Activated naive CD8-positive, alpha-beta T cell treated with anti-CD3 and anti-CD28 coated beads, Interleukin-2, amount 50 U/mL, for 24 hours (primary cell): ENCODE measurements at regions not wholly inside any gene's neighbourhood (a gene's known extent, or its start where the extent isn't known, plus 50 kb on each side); places are given as distances from the start of the nearest gene placed in this dataset.

ENCODE experiments used
- ATAC-seq: fragments of 150-1000 bp; cut with Tn5 transposase; one replicate; pipeline ENCODE4 v1.10.0; 2021
- DNase-seq: peaks from one replicate; pipeline ENCODE4 v3.0.0; 2021
- H3K27ac Mint-ChIP-seq: one replicate; pipeline ENCODE4 v1.8.0; 2021; ENCODE audit warnings: mild to moderate bottlenecking, mixed read lengths
- H3K27me3 Mint-ChIP-seq: one replicate; pipeline ENCODE4 v1.8.0; 2021; ENCODE audit warnings: mixed read lengths
- H3K36me3 Mint-ChIP-seq: one replicate; pipeline ENCODE4 v1.8.0; 2021; ENCODE audit warnings: low read depth, mixed read lengths
- H3K4me1 Mint-ChIP-seq: one replicate; pipeline ENCODE4 v1.8.0; 2021; ENCODE audit warnings: mixed read lengths
- H3K4me3 Mint-ChIP-seq: one replicate; pipeline ENCODE4 v1.8.0; 2021; ENCODE audit warnings: mild to moderate bottlenecking, moderate library complexity, mixed read lengths
- H3K9me3 Mint-ChIP-seq: one replicate; pipeline ENCODE4 v1.8.0; 2021; ENCODE audit warnings: mixed read lengths

DNA sequence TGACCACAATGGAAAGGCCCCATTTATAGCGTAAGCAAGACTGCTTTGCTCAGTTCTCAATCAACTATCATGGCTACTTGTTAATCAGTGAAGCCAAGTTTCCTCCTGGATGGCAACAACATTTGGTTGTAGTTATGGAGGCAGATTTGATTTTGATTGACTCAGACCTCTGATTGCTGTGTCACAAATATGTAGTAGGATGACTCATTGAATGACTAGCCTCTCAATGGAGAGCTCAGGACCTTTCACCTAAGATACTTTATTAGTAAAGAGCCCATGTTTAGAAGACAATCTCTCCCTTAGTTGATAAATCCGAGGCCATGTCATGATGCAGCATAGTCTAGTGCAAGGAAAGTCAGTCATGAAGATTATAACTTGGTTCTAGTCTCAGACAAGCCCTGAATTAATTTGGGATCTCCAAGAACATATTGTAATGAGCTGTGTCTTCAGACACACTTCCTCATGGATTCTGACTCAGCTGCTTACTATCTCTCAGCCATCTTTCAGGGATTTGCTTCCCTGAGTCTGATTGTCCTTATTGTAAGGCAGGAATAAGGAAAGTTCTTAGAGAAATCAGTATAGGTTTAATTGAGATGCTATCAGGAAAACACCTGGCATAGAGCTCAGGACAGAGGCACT lies 397.4 kb upstream of the TMCO5A start:
- peaks cover 13% of the 10 kb centered on the region for H3K9me3 Mint-ChIP-seq
- H3K27me3 Mint-ChIP-seq, result no peaks in the 10 kb centered on the region
- DNase-seq (no peak), ATAC-seq (no peak)
- H3K4me1 Mint-ChIP-seq, result no peaks in the 10 kb centered on the region
- H3K27ac Mint-ChIP-seq, result no peak overlapping the region
- no peak overlapping the region for H3K4me3 Mint-ChIP-seq
- H3K36me3 Mint-ChIP-seq, result no peaks in the 10 kb centered on the region

DNA sequence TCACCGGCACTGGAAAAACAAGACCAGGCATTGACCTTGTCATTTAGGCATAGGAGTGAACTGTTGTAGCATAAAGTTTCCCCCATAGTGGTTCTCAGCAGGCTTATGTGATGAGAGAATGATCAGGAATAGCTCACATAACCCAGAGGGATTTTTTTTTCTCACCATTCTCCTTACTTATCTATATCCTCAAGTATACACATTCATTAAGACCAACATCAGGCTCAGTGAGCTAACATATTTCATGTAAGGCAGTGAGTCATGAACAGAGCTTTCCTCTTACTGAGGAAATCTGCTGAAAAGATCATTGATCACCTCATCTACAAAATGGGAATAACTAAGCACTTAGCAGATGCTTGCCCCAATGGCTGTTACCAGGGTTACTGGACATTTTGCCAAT lies 396.6 kb upstream of the TMCO5A start:
- peaks cover 18% of the 10 kb centered on the region for H3K9me3 Mint-ChIP-seq

GRCh38 chr15:37548116-37548515 lies 386.3 kb upstream of the TMCO5A start:
- Mint-ChIP-seq H3K27ac (no peak overlapping the region), H3K9me3 (no peaks in the 10 kb centered on the region), H3K4me3 (no peak overlapping the region), H3K27me3 (no peaks in the 10 kb centered on the region), H3K4me1 (no peaks in the 10 kb centered on the region), H3K36me3 (no peaks in the 10 kb centered on the region)
- DNase-seq (no peak), ATAC-seq (no peak)

More for the DNA sequence above, 396.6 kb upstream of the TMCO5A start:
- Mint-ChIP-seq H3K4me1 (no peaks in the 10 kb centered on the region), H3K27me3 (no peaks in the 10 kb centered on the region), H3K36me3 (no peaks in the 10 kb centered on the region), H3K4me3 (no peak overlapping the region), H3K27ac (no peak overlapping the region)
- ATAC-seq (no peak), DNase-seq (no peak)

- DNase-seq, result no peak
- Mint-ChIP-seq H3K4me1 (no peaks in the 10 kb centered on the region), H3K27ac (no peak overlapping the region), H3K36me3 (no peaks in the 10 kb centered on the region), H3K9me3 (peaks cover 8% of the 10 kb centered on the region), H3K4me3 (no peak overlapping the region), H3K27me3 (no peaks in the 10 kb centered on the region)
- ATAC-seq, result no peak
Observed at GRCh38 chr15:37550360-37551024, 383.9 kb upstream of the TMCO5A start.

- no peak overlapping the region for H3K4me3 Mint-ChIP-seq
- DNase-seq (no peak), ATAC-seq (no peak)
- peaks cover 5% of the 10 kb centered on the region for H3K9me3 Mint-ChIP-seq
- no peak overlapping the region for H3K27ac Mint-ChIP-seq
- H3K4me1 Mint-ChIP-seq, result no peaks in the 10 kb centered on the region
- H3K36me3 Mint-ChIP-seq, result no peaks in the 10 kb centered on the region
- no peaks in the 10 kb centered on the region for H3K27me3 Mint-ChIP-seq
Observed at GRCh38 chr15:37572401-37572800, 362.0 kb upstream of the TMCO5A start.

DNA sequence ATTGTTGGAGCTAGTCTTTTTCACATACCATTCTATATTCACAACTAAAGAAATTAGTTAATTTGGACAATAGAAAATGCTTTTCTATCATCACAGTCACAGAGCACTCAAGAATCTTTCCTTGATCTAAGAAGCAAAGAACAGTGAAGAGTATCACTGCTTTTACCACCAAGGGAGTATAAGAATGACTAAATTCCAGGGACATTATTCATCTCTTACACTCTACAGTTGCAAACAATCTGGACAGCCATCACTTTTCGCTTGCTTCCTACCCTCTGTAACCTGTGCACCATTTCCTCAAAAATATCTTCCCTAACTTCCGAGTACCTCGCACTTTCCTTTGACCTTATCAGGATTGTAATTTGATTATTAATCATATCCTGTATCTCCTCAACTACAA lies 359.5 kb upstream of the TMCO5A start:
- DNase-seq, result no peak
- Mint-ChIP-seq H3K36me3 (no peaks in the 10 kb centered on the region), H3K4me3 (no peak overlapping the region), H3K27me3 (no peaks in the 10 kb centered on the region), H3K4me1 (no peaks in the 10 kb centered on the region), H3K27ac (no peak overlapping the region), H3K9me3 (no peaks in the 10 kb centered on the region)
- no peak for ATAC-seq

DNA sequence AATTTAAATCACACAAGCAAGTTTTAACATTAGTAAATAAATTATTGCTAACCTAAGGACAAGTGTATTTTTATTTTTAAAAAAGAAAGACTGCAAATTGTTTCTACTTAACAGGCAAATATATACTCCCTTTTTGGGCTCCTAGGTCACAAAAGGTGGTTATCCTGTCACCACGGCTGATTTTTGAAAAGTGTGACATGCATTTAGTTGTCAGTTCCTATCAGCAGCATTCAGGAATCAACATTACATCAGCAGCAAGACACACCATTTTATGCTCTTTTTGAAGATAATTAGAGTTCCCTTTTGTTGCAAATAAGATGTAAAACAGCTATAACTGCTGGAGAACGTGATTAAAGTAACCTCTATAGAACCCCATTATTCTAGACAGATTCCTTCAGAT lies 357.5 kb upstream of the TMCO5A start:
- Mint-ChIP-seq H3K27ac (no peak overlapping the region), H3K36me3 (no peaks in the 10 kb centered on the region), H3K4me3 (no peak overlapping the region), H3K9me3 (no peaks in the 10 kb centered on the region), H3K4me1 (no peaks in the 10 kb centered on the region), H3K27me3 (no peaks in the 10 kb centered on the region)
- DNase-seq (no peak), ATAC-seq (no peak)

- no peak overlapping the region for H3K27ac Mint-ChIP-seq
- no peak for ATAC-seq
- H3K4me1 Mint-ChIP-seq, result no peaks in the 10 kb centered on the region
Observed at GRCh38 chr15:37581866-37582532, 352.4 kb upstream of the TMCO5A start.

DNA sequence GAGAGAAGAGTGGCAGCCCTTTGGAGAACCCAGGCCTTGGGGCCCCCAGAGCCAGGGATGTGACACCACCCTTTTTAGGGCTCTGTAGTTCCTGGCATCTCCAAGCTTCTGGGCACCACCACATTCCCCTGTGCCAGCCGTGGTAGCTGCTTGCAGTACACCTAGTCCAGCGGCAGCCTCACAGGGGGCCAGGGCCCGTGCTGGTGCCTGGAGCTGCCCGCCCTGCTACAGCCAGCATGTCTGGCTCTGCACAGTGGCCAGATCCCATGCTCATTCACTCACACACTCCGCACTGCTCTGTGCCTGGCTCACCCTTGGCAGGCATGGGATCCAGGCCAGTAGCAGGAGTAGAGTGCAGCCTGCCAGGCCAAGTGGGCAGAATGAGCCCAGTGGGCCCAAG lies 351.6 kb upstream of the TMCO5A start:
- DNase-seq, result no peak
- H3K4me3 Mint-ChIP-seq, result no peak overlapping the region
- H3K27ac Mint-ChIP-seq, result no peak overlapping the region
- no peak for ATAC-seq
- H3K27me3 Mint-ChIP-seq, result no peaks in the 10 kb centered on the region
- peaks cover 4% of the 10 kb centered on the region for H3K9me3 Mint-ChIP-seq
- H3K36me3 Mint-ChIP-seq, result no peaks in the 10 kb centered on the region
- no peaks in the 10 kb centered on the region for H3K4me1 Mint-ChIP-seq

More at GRCh38 chr15:37581866-37582532, 352.4 kb upstream of the TMCO5A start:
- Mint-ChIP-seq H3K4me3 (no peak overlapping the region), H3K9me3 (peaks cover 4% of the 10 kb centered on the region), H3K27me3 (no peaks in the 10 kb centered on the region), H3K36me3 (no peaks in the 10 kb centered on the region)
- DNase-seq, result no peak

- no peaks in the 10 kb centered on the region for H3K36me3 Mint-ChIP-seq
Observed at GRCh38 chr15:37586011-37586583, 348.3 kb upstream of the TMCO5A start.

GRCh38 chr15:37586976-37587375 lies 347.5 kb upstream of the TMCO5A start:
- Mint-ChIP-seq H3K9me3 (peaks cover 4% of the 10 kb centered on the region), H3K27ac (no peak overlapping the region), H3K4me1 (no peaks in the 10 kb centered on the region), H3K4me3 (no peak overlapping the region), H3K27me3 (no peaks in the 10 kb centered on the region), H3K36me3 (no peaks in the 10 kb centered on the region)
- DNase-seq (no peak), ATAC-seq (no peak)

More at GRCh38 chr15:37586011-37586583, 348.3 kb upstream of the TMCO5A start:
- Mint-ChIP-seq H3K27me3 (no peaks in the 10 kb centered on the region), H3K4me1 (no peaks in the 10 kb centered on the region), H3K4me3 (no peak overlapping the region), H3K9me3 (peaks cover 4% of the 10 kb centered on the region), H3K27ac (no peak overlapping the region)
- ATAC-seq (no peak), DNase-seq (no peak)

DNA sequence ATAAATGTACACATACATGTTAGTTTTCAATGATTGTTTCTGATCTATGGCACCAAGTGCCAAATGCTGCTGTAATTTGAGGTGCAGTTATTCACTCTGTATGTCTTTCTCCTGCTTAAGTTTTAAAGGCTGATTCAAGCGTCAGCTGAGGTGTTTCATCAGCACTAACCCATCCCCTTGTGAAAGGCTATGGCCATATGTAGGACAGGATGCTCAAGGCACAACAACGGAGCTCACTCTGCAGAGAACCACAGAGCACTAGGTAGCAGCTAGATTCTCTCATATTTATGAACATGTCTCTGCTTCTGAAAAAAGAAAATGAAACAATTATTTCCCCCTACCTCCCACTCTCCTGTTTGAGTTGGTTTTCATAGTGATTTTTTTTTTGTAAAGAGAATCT lies 340.0 kb upstream of the TMCO5A start:
- DNase-seq (no peak), ATAC-seq (no peak)
- H3K27ac Mint-ChIP-seq, result no peak overlapping the region
- no peak overlapping the region for H3K4me3 Mint-ChIP-seq
- H3K4me1 Mint-ChIP-seq, result no peaks in the 10 kb centered on the region
- H3K9me3 Mint-ChIP-seq, result no peaks in the 10 kb centered on the region
- H3K36me3 Mint-ChIP-seq, result no peaks in the 10 kb centered on the region
- H3K27me3 Mint-ChIP-seq, result no peaks in the 10 kb centered on the region

GRCh38 chr15:37595426-37595970 lies 338.9 kb upstream of the TMCO5A start:
- H3K4me3 Mint-ChIP-seq, result no peak overlapping the region
- no peaks in the 10 kb centered on the region for H3K27me3 Mint-ChIP-seq
- no peak for ATAC-seq
- H3K27ac Mint-ChIP-seq, result no peak overlapping the region
- no peak for DNase-seq
- no peaks in the 10 kb centered on the region for H3K4me1 Mint-ChIP-seq
- H3K9me3 Mint-ChIP-seq, result no peaks in the 10 kb centered on the region
- no peaks in the 10 kb centered on the region for H3K36me3 Mint-ChIP-seq

DNA sequence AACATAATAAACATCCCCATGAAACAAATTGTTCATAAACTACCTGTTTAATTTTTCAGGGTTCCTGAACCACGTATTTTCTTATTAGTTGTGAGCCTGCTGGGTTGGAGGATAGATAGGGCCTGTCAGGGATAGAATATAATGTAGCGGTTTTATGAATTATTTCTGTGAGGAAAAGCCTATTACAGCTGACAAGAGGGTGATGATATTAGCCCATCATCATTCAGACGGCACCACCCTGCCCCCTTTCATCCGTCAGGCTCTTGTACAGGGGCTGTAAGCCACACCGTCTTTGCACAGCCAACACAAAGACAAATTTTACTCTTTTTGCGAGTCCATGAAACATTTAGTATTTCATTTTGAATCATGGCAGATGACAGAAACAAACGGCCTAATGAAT lies 335.3 kb upstream of the TMCO5A start:
- H3K9me3 Mint-ChIP-seq, result no peaks in the 10 kb centered on the region
- no peak overlapping the region for H3K27ac Mint-ChIP-seq
- ATAC-seq, result no peak
- DNase-seq, result no peak
- H3K36me3 Mint-ChIP-seq, result no peaks in the 10 kb centered on the region
- H3K27me3 Mint-ChIP-seq, result no peaks in the 10 kb centered on the region
- H3K4me1 Mint-ChIP-seq, result no peaks in the 10 kb centered on the region
- no peak overlapping the region for H3K4me3 Mint-ChIP-seq

DNA sequence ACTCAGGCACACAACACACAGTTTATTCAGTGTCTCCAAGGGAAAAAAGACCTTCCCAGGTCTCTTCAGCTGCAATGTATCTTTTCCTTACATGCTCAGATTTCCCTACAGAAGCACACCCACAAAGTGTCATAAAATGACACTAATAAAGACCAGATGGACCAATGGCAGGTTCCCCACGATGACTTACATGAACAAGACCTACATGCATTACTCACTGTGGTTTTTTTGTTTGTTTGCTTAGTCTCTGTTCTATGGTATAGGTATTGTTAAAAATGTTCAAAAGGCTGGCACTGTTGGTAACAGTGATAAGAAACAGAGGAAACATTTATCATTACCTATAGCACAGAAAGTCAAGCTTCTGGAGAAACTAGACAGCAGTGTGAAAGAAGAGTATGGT lies 318.2 kb upstream of the TMCO5A start:
- DNase-seq (no peak), ATAC-seq (no peak)
- H3K27ac Mint-ChIP-seq, result no peak overlapping the region
- no peaks in the 10 kb centered on the region for H3K27me3 Mint-ChIP-seq
- H3K36me3 Mint-ChIP-seq, result no peaks in the 10 kb centered on the region
- H3K4me1 Mint-ChIP-seq, result no peaks in the 10 kb centered on the region
- H3K4me3 Mint-ChIP-seq, result no peak overlapping the region
- H3K9me3 Mint-ChIP-seq, result peaks cover 8% of the 10 kb centered on the region
